ENCODE measurements at regions not wholly inside any gene's neighbourhood (a gene's known extent, or its start where the extent isn't known, plus 50 kb on each side); places are given as distances from the start of the nearest gene placed in this dataset.

- no peak for TF ChIP-seq CTCF (IDR thresholded peaks at IDR 0.05)
- no peak for TF ChIP-seq POLR2AphosphoS5 (IDR thresholded peaks at IDR 0.05)
These were observed 486.2 kb downstream of the TRAM1L1 start for GRCh38 chr4:116598980-116599789.
